HepG2 (cell line): ENCODE measurements at regions not wholly inside any gene's neighbourhood (a gene's known extent, or its start where the extent isn't known, plus 50 kb on each side); places are given as distances from the start of the nearest gene placed in this dataset.

Source experiments
- ATAC-seq: fragments of 200-7000 bp; cut with Tn5 transposase; 3 replicates; pipeline ENCODE4 v1.9.1; 2020; ENCODE audit warnings: mild to moderate bottlenecking, moderate library complexity
- BruUV-seq: library from RNA; stranded (reverse); fragments of 400-500 nt; replicated peaks from 2 replicates; lab custom pipeline; 2021; lab: Mats Ljungman, UMichigan
- CTCF ChIA-PET: fragments of 300-600 bp; formaldehyde crosslinking; extraction: SDS; loops from one replicate; lab custom pipeline; 2021; ENCODE audit warnings: low total read pairs, inconsistent platforms, low intra/inter-chr PET ratio; lab: Yijun Ruan, JAX
- POLR2A ChIA-PET: fragments of 350-600 bp; sonication (Branson Sonifier 250); formaldehyde crosslinking; loops from one replicate; lab custom pipeline; 2020; ENCODE audit warnings: antibody characterized with exemption, inconsistent platforms; lab: Yijun Ruan, JAX
- DNase-seq: peaks from one replicate; pipeline ENCODE4 v3.0.0-alpha.2; 2015; ENCODE audit warnings: low spot score
- FAIRE-seq: peaks from 3 replicates; lab custom pipeline; 2011; peaks lifted over from hg19 to GRCh38; lab: Jason Lieb, UNC
- H2AFZ ChIP-seq: one replicate; pipeline ENCODE4 v1.6.1; 2011; ENCODE audit warnings: low read length, inconsistent platforms
- H3K27ac ChIP-seq: fragments of 300-600 bp; 3 replicates; pipeline ENCODE4 v1.8.0; 2011; ENCODE audit warnings: mixed run types, mild to moderate bottlenecking, mixed read lengths, low read length, inconsistent platforms; ENCODE audit not compliant: insufficient read depth; ENCODE audit errors: extremely low read length
- H3K27me3 ChIP-seq, 2 experiments: fragments of 200-600 bp in 1 of 2; 2 replicates in 1 of 2; 3 replicates in 1 of 2; pipeline versions ENCODE4 v1.6.0 to v1.8.0; 2011; ENCODE audit warnings: low read length in 2 of 2, mild to moderate bottlenecking in 2 of 2, moderate library complexity in 2 of 2, inconsistent platforms in 1 of 2; ENCODE audit not compliant: insufficient read depth in 2 of 2, control insufficient read depth in 1 of 2
- H3K36me3 ChIP-seq, 2 experiments: fragments of 200-600 bp in 1 of 2; replicated peaks in 1 of 2; 2 replicates in 1 of 2; 3 replicates in 1 of 2; pipeline versions ENCODE4 v1.5.1 to v1.8.0; 2011; ENCODE audit warnings: low read length in 2 of 2, inconsistent platforms in 1 of 2; ENCODE audit not compliant: insufficient read depth in 2 of 2, control insufficient read depth in 1 of 2
- H3K4me1 ChIP-seq: 2 replicates; pipeline ENCODE4 v1.5.1; 2012; ENCODE audit warnings: low read length, inconsistent platforms; ENCODE audit not compliant: insufficient read depth
- H3K4me2 ChIP-seq: 2 replicates; pipeline ENCODE4 v1.6.0; 2011; ENCODE audit warnings: low read depth, low read length, inconsistent platforms
- H3K4me3 ChIP-seq, 3 experiments: fragments of 200-600 bp in 1 of 3; sonication (generic), shearing (Covaris generic) in 1 of 3; replicated peaks in 1 of 3; 2 replicates each; pipeline ENCODE4 v1.5.1; 2011 to 2016; ENCODE audit warnings: low read length in 3 of 3, inconsistent platforms in 2 of 3, low read depth in 2 of 3, mild to moderate bottlenecking in 2 of 3, control low read depth in 1 of 3, mixed read lengths in 1 of 3; ENCODE audit not compliant: insufficient read depth in 1 of 3
- H3K79me2 ChIP-seq: one replicate; pipeline ENCODE4 v1.6.1; 2011; ENCODE audit warnings: low read length, inconsistent platforms; ENCODE audit not compliant: insufficient read depth
- H3K9ac ChIP-seq: 2 replicates; pipeline ENCODE4 v1.6.0; 2011; ENCODE audit warnings: mild to moderate bottlenecking, low read depth, low read length, inconsistent platforms; ENCODE audit not compliant: insufficient read depth
- H3K9me3 ChIP-seq: 2 replicates; pipeline ENCODE4 v1.5.1; 2012; ENCODE audit warnings: mild to moderate bottlenecking, low read length
- H4K20me1 ChIP-seq: 2 replicates; pipeline ENCODE4 v1.6.0; 2011; ENCODE audit warnings: inconsistent platforms, mild to moderate bottlenecking, low read length, moderate library complexity; ENCODE audit not compliant: insufficient read depth
- AGO2 ChIP-seq: fragments of 200-400 bp; formaldehyde crosslinking; optimal IDR thresholded peaks from 2 replicates; pipeline ENCODE3; 2017; ENCODE audit warnings: mild to moderate bottlenecking, low read depth, low read length, moderate library complexity
- ATF7-NPFF ChIP-seq: sonication (generic); formaldehyde crosslinking; IDR thresholded peaks from 2 replicates; pipeline ENCODE4 v1.8.1; 2023; ENCODE audit warnings: mild to moderate bottlenecking, low read depth, missing genetic modification reagents, moderate library complexity
- HNF4A ChIP-seq: sonication (generic); formaldehyde crosslinking; IDR thresholded peaks from 2 replicates; pipeline ENCODE4 v1.4.0; 2020; ENCODE audit warnings: missing genetic modification reagents
- KMT2A ChIP-seq: sonication (generic); formaldehyde crosslinking; IDR thresholded peaks from 2 replicates; pipeline ENCODE4 v1.4.0; 2020; ENCODE audit warnings: missing genetic modification reagents
- NCOA2 ChIP-seq: sonication (generic); formaldehyde crosslinking; IDR thresholded peaks from 2 replicates; pipeline ENCODE4 v1.8.0; 2022; ENCODE audit warnings: inconsistent platforms
- PAF1 ChIP-seq: IDR thresholded peaks from 2 replicates; pipeline ENCODE4 v1.6.1; 2016; ENCODE audit warnings: missing genetic modification reagents, missing compliant biosample characterization
- SP1 ChIP-seq, 2 experiments: fragments of 450-650 bp in 1 of 2; sonication (generic) in 1 of 2; formaldehyde crosslinking in 1 of 2; IDR thresholded peaks; 2 replicates each; pipeline versions ENCODE4 v1.4.0 to v1.6.1; 2016 to 2020; ENCODE audit warnings: missing genetic modification reagents in 1 of 2
- ZBTB38 ChIP-seq: sonication (generic); formaldehyde crosslinking; IDR thresholded peaks from 2 replicates; pipeline ENCODE4 v1.5.1; 2020; ENCODE audit warnings: mild to moderate bottlenecking, missing genetic modification reagents
- ZNF234 ChIP-seq: sonication (generic); formaldehyde crosslinking; conservative IDR thresholded peaks from 2 replicates; pipeline ENCODE4 v1.5.1; 2020; ENCODE audit warnings: mild to moderate bottlenecking, missing genetic modification reagents
- ZNF292 ChIP-seq: sonication (generic); formaldehyde crosslinking; IDR thresholded peaks from 2 replicates; pipeline ENCODE4 v1.8.1; 2022; ENCODE audit warnings: mild to moderate bottlenecking, low read depth, missing genetic modification reagents, borderline replicate concordance
- ZNF335 ChIP-seq: sonication (generic); formaldehyde crosslinking; IDR thresholded peaks from 2 replicates; pipeline ENCODE4 v1.4.0; 2020; ENCODE audit warnings: missing genetic modification reagents
- in situ Hi-C: cut with HindIII; loops from 2 replicates; pipeline ENCODE4 v1.10.0; 2017; ENCODE audit warnings: low pct_unique_long_range_greater_than_20kb; ENCODE audit not compliant: extremely low pct_ligation_motif_present
- intact Hi-C: fragments of 100-400 bp; cut with micrococcal nuclease; formaldehyde crosslinking; loops from one replicate; pipeline ENCODE4 v1.10.0; 2022; ENCODE audit not compliant: unreplicated experiment
- TF ChIP-seq, protein P1 (sequence below): sonication (generic); formaldehyde crosslinking; IDR thresholded peaks from 2 replicates; pipeline ENCODE4 v1.4.0; 2020; ENCODE audit warnings: missing genetic modification reagents, borderline replicate concordance
- TF ChIP-seq, protein P2 (sequence below): sonication (generic); formaldehyde crosslinking; conservative IDR thresholded peaks from 2 replicates; pipeline ENCODE4 v1.4.0; 2020; ENCODE audit warnings: missing genetic modification reagents
- TF ChIP-seq, protein P3 (sequence below): sonication (generic); formaldehyde crosslinking; IDR thresholded peaks from 2 replicates; pipeline ENCODE4 v1.5.1; 2020; ENCODE audit warnings: mild to moderate bottlenecking, missing genetic modification reagents

DNA sequence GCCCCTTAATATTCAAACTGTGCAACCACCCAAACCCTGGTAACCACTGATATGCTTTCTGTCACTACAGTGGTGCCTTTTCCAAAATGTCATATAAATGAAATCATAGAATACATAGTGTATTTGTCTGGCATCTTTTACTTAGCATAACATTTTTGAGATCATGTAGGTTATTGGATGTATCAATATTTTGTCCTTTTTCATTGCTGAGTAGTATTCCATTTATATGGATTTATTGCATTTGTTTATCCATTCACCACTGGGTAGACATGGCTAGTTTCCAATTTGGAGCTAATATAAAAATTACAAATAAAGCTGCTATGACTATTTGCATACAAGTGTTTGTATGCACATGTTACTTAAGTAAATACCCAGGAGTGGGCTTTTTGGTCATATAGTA, 121.6 kb downstream of the TMEM144 start:
- ATAC-seq (no peak), FAIRE-seq (no peak), DNase-seq (no peak)
- in situ Hi-C loops (no loop called here), intact Hi-C loops (no loop called here)
- H4K20me1 ChIP-seq = no peaks in the 10 kb centered on the region
- H3K27ac ChIP-seq = no peak overlapping the region
- H2AFZ ChIP-seq = no peak overlapping the region
- no peak overlapping the region for H3K9ac ChIP-seq
- H3K36me3 ChIP-seq = no peaks in the 10 kb centered on the region
- H3K4me2 ChIP-seq = no peak overlapping the region
- no peaks in the 10 kb centered on the region for H3K4me1 ChIP-seq
- no peaks in the 10 kb centered on the region for H3K79me2 ChIP-seq
- BruUV-seq = no TSS peak
- TF ChIP-seq PAF1 (no peak), ATF7-NPFF (CRISPR knock-in tag) (no peak), NCOA2 (CRISPR knock-in tag) (no peak), KMT2A (CRISPR knock-in tag) (no peak), ZBTB38 (no peak), ZNF234 (CRISPR knock-in tag) (no peak), ZNF292 (no peak), AGO2 (no peak), SP1 (IDR thresholded peaks at IDR 0.05) (no peak), SP1 (CRISPR knock-in tag; IDR thresholded peaks at IDR 0.05) (no peak), ZNF335 (CRISPR knock-in tag) (no peak), HNF4A (CRISPR knock-in tag) (no peak)
- TF ChIP-seq, protein P1, sequence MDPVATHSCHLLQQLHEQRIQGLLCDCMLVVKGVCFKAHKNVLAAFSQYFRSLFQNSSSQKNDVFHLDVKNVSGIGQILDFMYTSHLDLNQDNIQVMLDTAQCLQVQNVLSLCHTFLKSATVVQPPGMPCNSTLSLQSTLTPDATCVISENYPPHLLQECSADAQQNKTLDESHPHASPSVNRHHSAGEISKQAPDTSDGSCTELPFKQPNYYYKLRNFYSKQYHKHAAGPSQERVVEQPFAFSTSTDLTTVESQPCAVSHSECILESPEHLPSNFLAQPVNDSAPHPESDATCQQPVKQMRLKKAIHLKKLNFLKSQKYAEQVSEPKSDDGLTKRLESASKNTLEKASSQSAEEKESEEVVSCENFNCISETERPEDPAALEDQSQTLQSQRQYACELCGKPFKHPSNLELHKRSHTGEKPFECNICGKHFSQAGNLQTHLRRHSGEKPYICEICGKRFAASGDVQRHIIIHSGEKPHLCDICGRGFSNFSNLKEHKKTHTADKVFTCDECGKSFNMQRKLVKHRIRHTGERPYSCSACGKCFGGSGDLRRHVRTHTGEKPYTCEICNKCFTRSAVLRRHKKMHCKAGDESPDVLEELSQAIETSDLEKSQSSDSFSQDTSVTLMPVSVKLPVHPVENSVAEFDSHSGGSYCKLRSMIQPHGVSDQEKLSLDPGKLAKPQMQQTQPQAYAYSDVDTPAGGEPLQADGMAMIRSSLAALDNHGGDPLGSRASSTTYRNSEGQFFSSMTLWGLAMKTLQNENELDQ (CRISPR knock-in tag) = no peak
- TF ChIP-seq, protein P2, sequence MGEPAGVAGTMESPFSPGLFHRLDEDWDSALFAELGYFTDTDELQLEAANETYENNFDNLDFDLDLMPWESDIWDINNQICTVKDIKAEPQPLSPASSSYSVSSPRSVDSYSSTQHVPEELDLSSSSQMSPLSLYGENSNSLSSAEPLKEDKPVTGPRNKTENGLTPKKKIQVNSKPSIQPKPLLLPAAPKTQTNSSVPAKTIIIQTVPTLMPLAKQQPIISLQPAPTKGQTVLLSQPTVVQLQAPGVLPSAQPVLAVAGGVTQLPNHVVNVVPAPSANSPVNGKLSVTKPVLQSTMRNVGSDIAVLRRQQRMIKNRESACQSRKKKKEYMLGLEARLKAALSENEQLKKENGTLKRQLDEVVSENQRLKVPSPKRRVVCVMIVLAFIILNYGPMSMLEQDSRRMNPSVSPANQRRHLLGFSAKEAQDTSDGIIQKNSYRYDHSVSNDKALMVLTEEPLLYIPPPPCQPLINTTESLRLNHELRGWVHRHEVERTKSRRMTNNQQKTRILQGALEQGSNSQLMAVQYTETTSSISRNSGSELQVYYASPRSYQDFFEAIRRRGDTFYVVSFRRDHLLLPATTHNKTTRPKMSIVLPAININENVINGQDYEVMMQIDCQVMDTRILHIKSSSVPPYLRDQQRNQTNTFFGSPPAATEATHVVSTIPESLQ = no peak
- TF ChIP-seq, protein P3, sequence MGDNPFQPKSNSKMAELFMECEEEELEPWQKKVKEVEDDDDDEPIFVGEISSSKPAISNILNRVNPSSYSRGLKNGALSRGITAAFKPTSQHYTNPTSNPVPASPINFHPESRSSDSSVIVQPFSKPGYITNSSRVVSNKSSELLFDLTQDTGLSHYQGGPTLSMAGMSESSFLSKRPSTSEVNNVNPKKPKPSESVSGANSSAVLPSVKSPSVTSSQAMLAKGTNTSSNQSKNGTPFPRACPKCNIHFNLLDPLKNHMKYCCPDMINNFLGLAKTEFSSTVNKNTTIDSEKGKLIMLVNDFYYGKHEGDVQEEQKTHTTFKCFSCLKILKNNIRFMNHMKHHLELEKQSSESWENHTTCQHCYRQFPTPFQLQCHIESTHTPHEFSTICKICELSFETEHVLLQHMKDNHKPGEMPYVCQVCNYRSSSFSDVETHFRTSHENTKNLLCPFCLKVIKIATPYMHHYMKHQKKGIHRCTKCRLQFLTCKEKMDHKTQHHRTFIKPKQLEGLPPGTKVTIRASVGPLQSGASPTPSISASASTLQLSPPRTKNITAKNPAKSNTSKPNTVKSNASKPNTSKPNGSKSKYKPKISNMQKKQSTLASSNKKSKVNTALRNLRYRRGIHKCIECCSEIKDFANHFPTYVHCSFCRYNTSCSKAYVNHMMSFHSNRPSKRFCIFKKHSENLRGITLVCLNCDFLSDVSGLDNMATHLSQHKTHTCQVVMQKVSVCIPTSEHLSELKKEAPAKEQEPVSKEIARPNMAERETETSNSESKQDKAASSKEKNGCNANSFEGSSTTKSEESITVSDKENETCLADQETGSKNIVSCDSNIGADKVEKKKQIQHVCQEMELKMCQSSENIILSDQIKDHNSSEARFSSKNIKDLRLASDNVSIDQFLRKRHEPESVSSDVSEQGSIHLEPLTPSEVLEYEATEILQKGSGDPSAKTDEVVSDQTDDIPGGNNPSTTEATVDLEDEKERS (CRISPR knock-in tag) = no peak
- TF ChIP-seq, all 625 proteins: peak for 0
- Histone ChIP-seq H3K27me3 (no peaks in the 10 kb centered on the region), H3K9me3 (no peaks in the 10 kb centered on the region), H3K4me3 (no peak overlapping the region)
- ChIA-PET CTCF (no interaction called here), POLR2A (no interaction called here)
